KMS-11 (cell line): ENCODE measurements at regions not wholly inside any gene's neighbourhood (a gene's known extent, or its start where the extent isn't known, plus 50 kb on each side); places are given as distances from the start of the nearest gene placed in this dataset.
A peak's percentile ranks its signal among the peaks of the same experiment; 100 is the strongest.

Source experiments
- H2AFZ ChIP-seq: fragments of 200-600 bp; sonication (generic); 2 replicates; pipeline ENCODE4 v1.6.1; 2016; ENCODE audit warnings: antibody characterized with exemption, mixed run types, low read depth
- H3K27ac ChIP-seq: fragments of 200-600 bp; sonication (generic); 2 replicates; pipeline ENCODE4 v1.6.1; 2016; ENCODE audit warnings: mild to moderate bottlenecking, mixed run types
- H3K27me3 ChIP-seq: fragments of 200-600 bp; sonication (generic); 2 replicates; pipeline ENCODE4 v1.6.1; 2017; ENCODE audit warnings: mild to moderate bottlenecking, low read depth, mixed run types, moderate library complexity; ENCODE audit not compliant: insufficient read depth
- H3K36me3 ChIP-seq: fragments of 200-600 bp; sonication (generic); 2 replicates; pipeline ENCODE4 v1.6.1; 2017; ENCODE audit warnings: mild to moderate bottlenecking, mixed run types; ENCODE audit not compliant: insufficient read depth
- H3K4me1 ChIP-seq: fragments of 200-600 bp; sonication (generic); 2 replicates; pipeline ENCODE4 v1.6.1; 2016; ENCODE audit warnings: mild to moderate bottlenecking, low read depth, mixed run types; ENCODE audit not compliant: poor library complexity, severe bottlenecking
- H3K4me2 ChIP-seq: fragments of 200-600 bp; sonication (generic); 2 replicates; pipeline ENCODE4 v1.7.0; 2016; ENCODE audit warnings: mild to moderate bottlenecking, mixed run types
- H3K4me3 ChIP-seq: fragments of 200-600 bp; sonication (generic); IDR thresholded peaks from 2 replicates; pipeline ENCODE4 v1.6.1; 2017; ENCODE audit warnings: low read depth, low read length, mixed read lengths; ENCODE audit not compliant: insufficient read depth
- H3K79me2 ChIP-seq: fragments of 200-600 bp; sonication (generic); 2 replicates; pipeline ENCODE4 v1.6.1; 2016; ENCODE audit warnings: low read depth, mixed run types; ENCODE audit not compliant: insufficient read depth
- H3K9ac ChIP-seq: fragments of 200-600 bp; sonication (generic); 2 replicates; pipeline ENCODE4 v1.6.1; 2016; ENCODE audit warnings: mild to moderate bottlenecking, mixed run types
- H4K20me1 ChIP-seq: fragments of 200-600 bp; sonication (generic); 2 replicates; pipeline ENCODE4 v1.6.1; 2016; ENCODE audit warnings: mild to moderate bottlenecking, mixed run types; ENCODE audit not compliant: insufficient read depth
- TF ChIP-seq, protein P1 (sequence below): fragments of 200-600 bp; sonication (generic); conservative IDR thresholded peaks from 2 replicates; pipeline ENCODE4 v1.6.1; 2017; ENCODE audit warnings: low read depth, mild to moderate bottlenecking, antibody characterized with exemption, low read length, moderate library complexity, mixed read lengths

DNA sequence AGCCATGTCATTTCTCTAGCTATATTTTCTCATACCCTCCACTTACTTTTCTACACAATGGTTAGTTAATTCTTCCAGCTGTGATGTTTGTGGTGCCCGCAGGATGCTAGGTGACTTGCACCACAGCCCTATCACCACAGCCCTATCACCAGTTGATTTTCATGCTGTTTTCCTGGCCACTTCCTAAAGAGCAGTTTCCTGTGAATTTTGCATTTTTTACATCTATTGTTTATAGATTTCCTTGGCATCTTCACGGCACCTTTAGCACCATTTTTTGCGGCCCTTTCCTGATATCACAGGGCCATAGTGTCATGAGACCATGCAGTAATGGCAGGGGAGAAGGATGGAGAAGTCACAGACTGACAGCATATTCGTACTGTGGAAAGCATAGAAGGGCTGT, 132.9 kb upstream of the PRICKLE2 start:
- Histone ChIP-seq H4K20me1 (no peaks in the 10 kb centered on the region), H3K27me3 (no peaks in the 10 kb centered on the region), H3K4me1 (peaks cover 31% of the 10 kb centered on the region), H3K9ac (no peak overlapping the region), H3K4me2 (no peak overlapping the region), H3K4me3 (no peak overlapping the region), H3K36me3 (no peaks in the 10 kb centered on the region), H2AFZ (no peak overlapping the region), H3K79me2 (no peaks in the 10 kb centered on the region), H3K27ac (no peak overlapping the region)
- TF ChIP-seq, protein P1, sequence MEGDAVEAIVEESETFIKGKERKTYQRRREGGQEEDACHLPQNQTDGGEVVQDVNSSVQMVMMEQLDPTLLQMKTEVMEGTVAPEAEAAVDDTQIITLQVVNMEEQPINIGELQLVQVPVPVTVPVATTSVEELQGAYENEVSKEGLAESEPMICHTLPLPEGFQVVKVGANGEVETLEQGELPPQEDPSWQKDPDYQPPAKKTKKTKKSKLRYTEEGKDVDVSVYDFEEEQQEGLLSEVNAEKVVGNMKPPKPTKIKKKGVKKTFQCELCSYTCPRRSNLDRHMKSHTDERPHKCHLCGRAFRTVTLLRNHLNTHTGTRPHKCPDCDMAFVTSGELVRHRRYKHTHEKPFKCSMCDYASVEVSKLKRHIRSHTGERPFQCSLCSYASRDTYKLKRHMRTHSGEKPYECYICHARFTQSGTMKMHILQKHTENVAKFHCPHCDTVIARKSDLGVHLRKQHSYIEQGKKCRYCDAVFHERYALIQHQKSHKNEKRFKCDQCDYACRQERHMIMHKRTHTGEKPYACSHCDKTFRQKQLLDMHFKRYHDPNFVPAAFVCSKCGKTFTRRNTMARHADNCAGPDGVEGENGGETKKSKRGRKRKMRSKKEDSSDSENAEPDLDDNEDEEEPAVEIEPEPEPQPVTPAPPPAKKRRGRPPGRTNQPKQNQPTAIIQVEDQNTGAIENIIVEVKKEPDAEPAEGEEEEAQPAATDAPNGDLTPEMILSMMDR = no peak

DNA sequence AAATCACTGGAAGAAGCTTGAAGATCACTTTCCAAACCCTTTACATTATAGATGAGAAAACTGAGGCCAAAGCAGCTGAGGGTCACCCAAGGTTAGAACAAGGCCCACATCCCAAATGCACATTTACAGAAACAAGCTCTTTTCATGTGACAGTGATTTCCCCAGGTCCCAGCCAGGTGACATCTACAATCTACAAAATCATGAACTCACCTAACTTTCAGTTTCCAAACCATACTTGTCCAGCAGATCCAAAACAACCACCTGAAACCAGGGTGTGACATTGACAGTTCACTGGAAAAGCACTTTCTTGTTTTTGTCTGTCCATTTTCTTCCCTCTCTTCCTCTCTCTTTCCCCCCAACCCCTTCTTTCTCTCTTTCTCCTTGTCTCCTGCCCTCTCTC, 132.2 kb upstream of the PRICKLE2 start:
- Histone ChIP-seq H3K4me2 (peak overlapping the region; percentile 38; the same call in 1 of the 2 replicates), H2AFZ (no peak overlapping the region), H3K4me3 (no peak overlapping the region), H3K36me3 (no peaks in the 10 kb centered on the region), H3K27me3 (no peaks in the 10 kb centered on the region), H3K27ac (no peak overlapping the region), H3K79me2 (no peaks in the 10 kb centered on the region), H3K9ac (no peak overlapping the region), H4K20me1 (no peaks in the 10 kb centered on the region), H3K4me1 (peaks cover 31% of the 10 kb centered on the region)
- TF ChIP-seq, protein P1 = no peak

DNA sequence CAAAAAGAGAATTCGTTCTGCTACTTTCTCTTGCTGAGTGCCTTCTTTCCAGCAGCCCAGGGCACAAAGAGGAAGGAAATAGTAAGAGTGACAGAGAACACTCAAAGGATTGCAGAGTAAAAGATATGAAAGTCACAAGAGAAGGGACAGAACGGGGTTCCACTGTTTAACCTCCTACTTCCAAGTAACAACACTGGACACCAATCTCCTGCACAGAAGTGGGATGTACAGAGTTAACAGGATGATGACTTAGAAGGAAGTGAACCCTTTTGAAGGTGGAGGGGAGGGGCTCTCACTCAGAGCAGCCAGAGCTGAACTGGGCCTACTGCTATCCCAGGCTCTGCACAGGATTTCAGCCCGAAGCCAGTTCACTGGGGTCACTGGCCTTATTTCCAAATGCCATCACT, 130.1 kb upstream of the PRICKLE2 start:
- H3K4me1 ChIP-seq = peaks cover 31% of the 10 kb centered on the region
- no peaks in the 10 kb centered on the region for H3K79me2 ChIP-seq
- H3K4me2 ChIP-seq = no peak overlapping the region
- H4K20me1 ChIP-seq = no peaks in the 10 kb centered on the region
- H3K36me3 ChIP-seq = no peaks in the 10 kb centered on the region
- TF ChIP-seq, protein P1 = no peak
- no peaks in the 10 kb centered on the region for H3K27me3 ChIP-seq
- no peak overlapping the region for H3K9ac ChIP-seq
- H3K27ac ChIP-seq = no peak overlapping the region
- H3K4me3 ChIP-seq = no peak overlapping the region
- H2AFZ ChIP-seq = no peak overlapping the region

DNA sequence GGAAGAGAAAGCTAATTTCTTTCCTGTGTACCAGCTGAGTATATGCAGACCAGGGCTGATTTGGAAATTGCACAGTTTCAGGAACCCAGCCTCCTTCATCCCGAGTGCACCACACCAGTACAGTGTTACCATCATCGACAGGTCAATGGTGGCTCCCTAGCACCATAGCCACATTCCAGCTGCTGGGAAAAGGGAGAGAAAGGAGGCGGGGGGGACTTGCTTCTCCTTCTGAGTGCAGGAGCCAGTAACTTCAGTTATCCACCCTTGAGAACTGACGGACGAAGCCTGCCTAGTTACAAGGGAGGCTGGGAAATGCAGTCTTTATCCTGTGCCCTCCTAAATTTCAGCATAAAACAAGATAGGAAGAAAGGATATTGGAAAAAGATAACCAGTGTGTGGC, 129.7 kb upstream of the PRICKLE2 start:
- Histone ChIP-seq H3K4me2 (no peak overlapping the region), H3K4me3 (no peak overlapping the region), H3K9ac (no peak overlapping the region), H3K4me1 (peaks cover 28% of the 10 kb centered on the region), H3K27me3 (no peaks in the 10 kb centered on the region), H3K36me3 (no peaks in the 10 kb centered on the region), H4K20me1 (no peaks in the 10 kb centered on the region), H3K79me2 (no peaks in the 10 kb centered on the region), H2AFZ (no peak overlapping the region), H3K27ac (no peak overlapping the region)
- TF ChIP-seq, protein P1 = no peak
